ENCODE measurements at regions not wholly inside any gene's neighbourhood (a gene's known extent, or its start where the extent isn't known, plus 50 kb on each side); places are given as distances from the start of the nearest gene placed in this dataset.

DNA sequence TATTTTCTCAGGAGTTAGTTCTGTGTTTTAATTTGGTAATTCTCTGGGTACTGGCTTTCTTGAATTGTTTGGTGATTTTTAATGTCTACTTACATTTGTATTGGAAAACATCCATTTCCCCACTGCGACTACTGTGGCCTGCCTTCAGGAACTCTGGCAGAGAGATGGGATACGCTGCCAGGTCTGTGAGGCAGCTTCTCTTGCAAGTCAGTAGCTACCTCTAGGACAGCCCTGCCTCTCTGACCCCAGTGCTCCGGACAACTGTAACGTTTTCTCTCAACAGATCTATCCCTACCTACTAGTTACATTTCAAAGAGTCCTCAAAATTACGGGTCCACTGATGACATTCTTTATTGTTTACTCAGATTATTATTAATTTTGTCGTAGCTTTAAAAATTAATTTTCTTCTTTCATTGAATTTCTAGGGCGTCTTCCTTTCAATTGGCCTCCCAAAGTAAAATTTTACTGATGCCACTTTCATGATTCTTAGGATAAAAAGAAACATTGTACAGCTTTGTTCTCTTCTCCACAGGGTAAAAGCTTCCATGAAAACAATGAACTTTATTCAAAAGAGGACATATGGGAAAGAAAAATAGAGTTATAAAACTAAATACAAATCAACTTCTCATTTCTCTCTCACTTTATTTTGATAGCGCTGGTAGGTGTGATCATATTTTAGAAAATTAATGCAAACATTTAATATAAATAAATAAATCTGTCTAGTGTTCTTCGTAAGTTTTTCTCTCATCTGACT lies 123.2 kb upstream of the GOLGA8J start:
- DNase-seq (ENCODE audit: low read depth) = no peak
- CTCF ChIA-PET = interaction anchor here (0.7 to 0.8 kb wide), 2 partner anchors 14 to 34 kb away, joined by 3 read pairs; no protein-coding TSS in a partner anchor
- no peaks in the 10 kb centered on the region for H3K36me3 ChIP-seq (ENCODE audit: control insufficient read depth, insufficient read depth, low read length)
- peaks cover 5% of the 10 kb centered on the region for H3K27me3 ChIP-seq (ENCODE audit: control insufficient read depth, insufficient read depth, low read length)
- TF ChIP-seq, protein P1, sequence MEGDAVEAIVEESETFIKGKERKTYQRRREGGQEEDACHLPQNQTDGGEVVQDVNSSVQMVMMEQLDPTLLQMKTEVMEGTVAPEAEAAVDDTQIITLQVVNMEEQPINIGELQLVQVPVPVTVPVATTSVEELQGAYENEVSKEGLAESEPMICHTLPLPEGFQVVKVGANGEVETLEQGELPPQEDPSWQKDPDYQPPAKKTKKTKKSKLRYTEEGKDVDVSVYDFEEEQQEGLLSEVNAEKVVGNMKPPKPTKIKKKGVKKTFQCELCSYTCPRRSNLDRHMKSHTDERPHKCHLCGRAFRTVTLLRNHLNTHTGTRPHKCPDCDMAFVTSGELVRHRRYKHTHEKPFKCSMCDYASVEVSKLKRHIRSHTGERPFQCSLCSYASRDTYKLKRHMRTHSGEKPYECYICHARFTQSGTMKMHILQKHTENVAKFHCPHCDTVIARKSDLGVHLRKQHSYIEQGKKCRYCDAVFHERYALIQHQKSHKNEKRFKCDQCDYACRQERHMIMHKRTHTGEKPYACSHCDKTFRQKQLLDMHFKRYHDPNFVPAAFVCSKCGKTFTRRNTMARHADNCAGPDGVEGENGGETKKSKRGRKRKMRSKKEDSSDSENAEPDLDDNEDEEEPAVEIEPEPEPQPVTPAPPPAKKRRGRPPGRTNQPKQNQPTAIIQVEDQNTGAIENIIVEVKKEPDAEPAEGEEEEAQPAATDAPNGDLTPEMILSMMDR (IDR thresholded peaks at IDR 0.05; ENCODE audit: insufficient read depth, low read depth, low read length) = no peak
- POLR2A ChIA-PET = no interaction called here
- no peak overlapping the region for H3K4me3 ChIP-seq (ENCODE audit: low read depth, low read length)

DNA sequence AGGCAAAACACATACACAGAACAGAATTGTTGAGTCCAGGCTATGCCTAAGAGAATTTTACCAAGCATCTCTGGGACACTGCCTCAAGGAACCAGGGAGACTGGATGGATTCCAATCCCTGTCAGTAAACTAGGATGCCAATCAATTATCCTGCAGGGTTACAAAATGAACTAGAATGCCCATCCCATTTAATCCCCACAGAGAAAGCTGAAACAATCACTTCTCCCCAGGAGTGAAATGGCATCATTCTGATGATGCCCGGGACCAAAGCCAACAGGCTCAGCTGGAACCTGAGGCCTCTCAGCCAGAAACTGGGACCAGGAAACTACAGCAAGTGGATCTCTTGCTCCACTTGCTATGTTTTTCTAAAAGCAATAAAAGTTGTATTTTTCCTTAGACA lies 130.0 kb upstream of the TJP1 start:
- no peak for DNase-seq (ENCODE audit: low read depth)
- no peak overlapping the region for H3K4me3 ChIP-seq (ENCODE audit: low read depth, low read length)
- TF ChIP-seq, protein P1 (IDR thresholded peaks at IDR 0.05; ENCODE audit: insufficient read depth, low read depth, low read length) = no peak
- H3K27me3 ChIP-seq (ENCODE audit: control insufficient read depth, insufficient read depth, low read length) = peaks cover 4% of the 10 kb centered on the region
- CTCF ChIA-PET = no interaction called here
- H3K36me3 ChIP-seq (ENCODE audit: control insufficient read depth, insufficient read depth, low read length) = no peaks in the 10 kb centered on the region
- POLR2A ChIA-PET = no interaction called here

DNA sequence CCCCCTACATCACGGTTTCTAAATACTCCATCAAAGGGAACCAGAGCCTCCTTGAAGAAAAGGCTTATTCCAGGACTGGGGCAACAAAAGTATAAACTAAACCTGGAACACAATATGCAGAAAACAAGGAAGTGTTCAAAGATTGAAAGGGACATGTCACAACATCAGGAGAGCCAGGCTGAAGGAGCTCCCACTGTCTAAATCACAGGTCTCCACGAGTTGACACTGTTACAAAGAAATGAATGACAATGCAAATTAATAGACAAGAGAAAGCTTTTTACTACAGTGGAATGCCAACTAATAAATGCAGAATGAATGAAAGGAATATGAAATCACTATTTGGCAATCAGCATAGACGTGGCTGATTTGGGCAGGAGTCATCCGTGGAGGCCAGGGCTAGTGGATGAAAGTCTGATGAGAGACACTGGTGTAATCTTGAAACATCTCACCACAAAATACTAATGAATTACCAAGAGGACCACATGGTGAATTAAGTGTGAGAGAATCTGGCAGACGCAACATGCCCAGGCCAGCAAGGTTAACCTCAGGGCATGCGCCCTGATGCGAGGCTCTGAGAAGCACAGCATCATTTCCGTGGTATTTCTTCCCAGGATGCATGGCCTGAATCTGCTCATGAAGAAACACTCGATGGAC lies 123.8 kb upstream of the TJP1 start:
- ChIA-PET CTCF (interaction anchor here (1.4 kb wide), 1 partner anchor 10 kb away, joined by 4 read pairs; no protein-coding TSS in a partner anchor), POLR2A (interaction anchor here (0.6 kb wide), 1 partner anchor 296 kb away, joined by 3 read pairs; no protein-coding TSS in a partner anchor)
- TF ChIP-seq, protein P1 (IDR thresholded peaks at IDR 0.05; ENCODE audit: insufficient read depth, low read depth, low read length) = no peak
- no peak for DNase-seq (ENCODE audit: low read depth)
- Histone ChIP-seq H3K4me3 (ENCODE audit: low read depth, low read length) (no peak overlapping the region), H3K27me3 (ENCODE audit: control insufficient read depth, insufficient read depth, low read length) (0 out of 2 replicates have a peak, but pooled peaks cover 3% of the 10 kb centered on the region), H3K36me3 (ENCODE audit: control insufficient read depth, insufficient read depth, low read length) (no peaks in the 10 kb centered on the region)

DNA sequence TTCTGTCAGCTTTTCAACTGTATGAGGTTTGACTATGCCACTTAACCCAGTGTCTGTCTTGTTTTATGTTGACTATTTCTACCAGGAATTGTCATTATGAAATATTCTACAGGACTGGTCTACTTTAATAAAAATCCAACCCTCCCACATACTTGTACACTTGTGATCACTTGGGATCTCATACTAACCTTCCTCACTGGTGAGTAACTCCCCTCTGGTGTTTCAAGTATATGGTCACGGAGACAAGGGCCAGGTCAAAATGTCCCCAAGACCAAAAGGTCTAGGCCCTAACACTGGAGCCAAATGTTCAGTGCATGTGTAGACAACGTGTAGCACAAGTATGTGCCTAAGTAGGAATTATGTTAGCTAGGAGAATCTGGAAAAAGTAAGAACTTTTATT lies 122.7 kb upstream of the TJP1 start:
- Histone ChIP-seq H3K36me3 (ENCODE audit: control insufficient read depth, insufficient read depth, low read length) (no peaks in the 10 kb centered on the region), H3K4me3 (ENCODE audit: low read depth, low read length) (no peak overlapping the region), H3K27me3 (ENCODE audit: control insufficient read depth, insufficient read depth, low read length) (0 out of 2 replicates have a peak, but pooled peaks cover 3% of the 10 kb centered on the region)
- POLR2A ChIA-PET = interaction anchor here (0.6 kb wide), 1 partner anchor 48 kb away, joined by 3 read pairs; no protein-coding TSS in a partner anchor
- TF ChIP-seq, protein P1 (IDR thresholded peaks at IDR 0.05; ENCODE audit: insufficient read depth, low read depth, low read length) = no peak
- CTCF ChIA-PET = interaction anchor here (0.6 to 1.1 kb wide), 3 partner anchors 9 to 62 kb away, joined by 3 to 5 read pairs (median 3); no protein-coding TSS in a partner anchor
- no peak for DNase-seq (ENCODE audit: low read depth)

DNA sequence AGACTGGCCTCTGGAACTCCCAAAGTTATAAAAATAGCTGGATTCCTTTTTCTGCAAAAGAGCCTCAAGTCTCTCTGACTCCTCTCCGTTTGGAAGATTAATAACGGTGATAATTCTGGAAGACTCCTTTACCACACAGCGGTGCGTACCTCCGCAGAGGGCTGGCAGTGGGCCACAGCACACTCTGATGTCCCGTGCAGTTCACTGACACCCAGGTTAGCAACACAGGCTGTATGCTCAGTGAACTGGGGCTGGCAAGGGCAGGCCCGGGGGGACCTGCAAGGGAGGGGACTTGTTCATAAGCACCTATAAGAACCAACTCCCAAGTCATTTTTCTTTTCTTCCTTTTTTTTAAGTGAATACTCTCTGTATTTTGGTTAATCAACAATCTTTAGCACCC lies 120.3 kb upstream of the TJP1 start:
- 0 out of 2 replicates have a peak, but pooled peaks cover 1% of the 10 kb centered on the region for H3K27me3 ChIP-seq (ENCODE audit: control insufficient read depth, insufficient read depth, low read length)
- H3K36me3 ChIP-seq (ENCODE audit: control insufficient read depth, insufficient read depth, low read length) = no peaks in the 10 kb centered on the region
- H3K4me3 ChIP-seq (ENCODE audit: low read depth, low read length) = no peak overlapping the region
- ChIA-PET POLR2A (no interaction called here), CTCF (interaction anchor here (1.0 to 2.2 kb wide), 4 partner anchors 9 to 133 kb away, joined by 3 to 6 read pairs (median 4); no protein-coding TSS in a partner anchor)
- TF ChIP-seq, protein P1 (IDR thresholded peaks at IDR 0.05; ENCODE audit: insufficient read depth, low read depth, low read length) = no peak
- no peak for DNase-seq (ENCODE audit: low read depth)

Measured in BJ (cell line).